B cell (primary cell): ENCODE measurements at regions not wholly inside any gene's neighbourhood (a gene's known extent, or its start where the extent isn't known, plus 50 kb on each side); places are given as distances from the start of the nearest gene placed in this dataset.

Source experiments
- CTCF ChIP-seq: fragments of 200-600 bp; IDR thresholded peaks from one replicate; pipeline ENCODE4 v1.8.0; 2022; ENCODE audit warnings: antibody characterized with exemption, mild to moderate bottlenecking
- EZH2 ChIP-seq: IDR thresholded peaks from 2 replicates; pipeline ENCODE4 v1.6.1; 2012; ENCODE audit warnings: borderline replicate concordance, low read depth, mild to moderate bottlenecking, moderate library complexity, low read length; ENCODE audit not compliant: insufficient read depth, poor library complexity, severe bottlenecking

GRCh38 chr7:153389261-153389660 is 629.7 kb downstream of the ACTR3B start:
- TF ChIP-seq CTCF = no peak
- TF ChIP-seq EZH2 = no peak
